ENCODE measurements at regions not wholly inside any gene's neighbourhood (a gene's known extent, or its start where the extent isn't known, plus 50 kb on each side); places are given as distances from the start of the nearest gene placed in this dataset.

- 89 to 92% methylated on average over 1 of the region's 1 CpG for WGBS, 2 donors
- H3K4me3 ChIP-seq (replicated peaks in 1 of 3): no peak overlapping the region
- H3K36me3 ChIP-seq: no peaks in the 10 kb centered on the region
- intact Hi-C loops (cut with DNase I): no loop called here
- H3K27ac ChIP-seq: no peak overlapping the region
- no peak for DNase-seq
- no peaks in the 10 kb centered on the region for H3K27me3 ChIP-seq
- TF ChIP-seq POLR2A (IDR thresholded peaks at IDR 0.05) (no peak), CTCF (IDR thresholded peaks at IDR 0.05) (no peak)
- no peaks in the 10 kb centered on the region for H3K9me3 ChIP-seq
- H3K4me1 ChIP-seq: no peaks in the 10 kb centered on the region
Observed at GRCh38 chr12:46921764-46922133, 96.0 kb upstream of the SLC38A4 start.

- H3K9me3 ChIP-seq: no peaks in the 10 kb centered on the region
- no peaks in the 10 kb centered on the region for H3K4me1 ChIP-seq
- intact Hi-C loops (cut with DNase I): no loop called here
- H3K4me3 ChIP-seq (replicated peaks in 1 of 3): no peak overlapping the region
- WGBS, 2 donors: 84 to 86% methylated on average over 2 of the region's 2 CpGs
- no peaks in the 10 kb centered on the region for H3K27me3 ChIP-seq
- TF ChIP-seq POLR2A (IDR thresholded peaks at IDR 0.05): no peak
- no peak for TF ChIP-seq CTCF (IDR thresholded peaks at IDR 0.05)
- H3K36me3 ChIP-seq: no peaks in the 10 kb centered on the region
- DNase-seq: no peak
- H3K27ac ChIP-seq: no peak overlapping the region
Observed at GRCh38 chr12:46926526-46926925, 100.7 kb upstream of the SLC38A4 start.

GRCh38 chr12:46930101-46930500 lies 104.3 kb upstream of the SLC38A4 start:
- 84 to 88% methylated on average over 1 of the region's 1 CpG for WGBS, 2 donors
- DNase-seq: no peak
- Histone ChIP-seq H3K27ac (no peak overlapping the region), H3K36me3 (no peaks in the 10 kb centered on the region), H3K9me3 (no peaks in the 10 kb centered on the region), H3K4me3 (replicated peaks in 1 of 3) (no peak overlapping the region), H3K27me3 (no peaks in the 10 kb centered on the region), H3K4me1 (no peaks in the 10 kb centered on the region)
- TF ChIP-seq CTCF (IDR thresholded peaks at IDR 0.05) (no peak), POLR2A (IDR thresholded peaks at IDR 0.05) (no peak)
- intact Hi-C loops (cut with DNase I): no loop called here

GRCh38 chr12:46933947-46934346 lies 108.2 kb upstream of the SLC38A4 start:
- Histone ChIP-seq H3K27ac (no peak overlapping the region), H3K9me3 (no peaks in the 10 kb centered on the region), H3K4me3 (replicated peaks in 1 of 3) (no peak overlapping the region), H3K36me3 (no peaks in the 10 kb centered on the region), H3K4me1 (no peaks in the 10 kb centered on the region), H3K27me3 (no peaks in the 10 kb centered on the region)
- TF ChIP-seq CTCF (IDR thresholded peaks at IDR 0.05) (peak in 3 of 6 experiments; percentile 15 to 38 (median 24)), POLR2A (IDR thresholded peaks at IDR 0.05) (no peak)
- DNase-seq: no peak
- WGBS, 2 donors: 27 to 53% methylated on average over 1 of the region's 1 CpG
- intact Hi-C loops (cut with DNase I): no loop called here

GRCh38 chr12:46934374-46935111 lies 108.7 kb upstream of the SLC38A4 start:
- 83 to 84% methylated on average over 10 of the region's 10 CpGs for WGBS, 2 donors

More at GRCh38 chr12:46934374-46935111, 108.7 kb upstream of the SLC38A4 start:
- intact Hi-C loops (cut with DNase I): no loop called here
- H3K27me3 ChIP-seq: no peaks in the 10 kb centered on the region
- H3K4me3 ChIP-seq (replicated peaks in 1 of 3): no peak overlapping the region
- DNase-seq: no peak
- no peaks in the 10 kb centered on the region for H3K36me3 ChIP-seq
- no peaks in the 10 kb centered on the region for H3K9me3 ChIP-seq
- H3K27ac ChIP-seq: no peak overlapping the region
- TF ChIP-seq POLR2A (IDR thresholded peaks at IDR 0.05) (no peak), CTCF (IDR thresholded peaks at IDR 0.05) (no peak)
- H3K4me1 ChIP-seq: no peaks in the 10 kb centered on the region

Measured in thyroid gland (tissue), 4 donors.